ENCODE measurements at regions not wholly inside any gene's neighbourhood (a gene's known extent, or its start where the extent isn't known, plus 50 kb on each side); places are given as distances from the start of the nearest gene placed in this dataset.

- DNase-seq, result no peak
These were observed 220.7 kb upstream of the KCNJ16 start for GRCh38 chr17:69854225-69854780.

DNA sequence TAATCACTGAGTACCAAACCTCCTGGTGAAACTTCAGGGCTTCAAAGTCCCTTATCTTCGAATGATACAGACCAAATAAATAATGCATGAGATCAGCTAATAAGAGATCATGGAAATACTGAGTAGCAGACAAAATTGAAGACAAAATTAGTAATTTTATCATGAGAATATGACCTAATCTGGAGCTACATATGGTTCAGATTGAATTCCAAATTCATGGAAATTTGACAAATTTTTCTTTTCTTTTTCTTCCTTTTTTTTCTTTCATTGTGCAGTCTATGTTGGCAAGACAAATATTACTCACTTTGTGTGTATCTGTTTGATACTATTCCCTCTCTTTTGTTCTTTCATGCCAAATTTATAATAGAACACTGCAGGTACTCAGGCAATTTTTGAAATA, 218.1 kb upstream of the KCNJ16 start:
- DNase-seq, result no peak

DNA sequence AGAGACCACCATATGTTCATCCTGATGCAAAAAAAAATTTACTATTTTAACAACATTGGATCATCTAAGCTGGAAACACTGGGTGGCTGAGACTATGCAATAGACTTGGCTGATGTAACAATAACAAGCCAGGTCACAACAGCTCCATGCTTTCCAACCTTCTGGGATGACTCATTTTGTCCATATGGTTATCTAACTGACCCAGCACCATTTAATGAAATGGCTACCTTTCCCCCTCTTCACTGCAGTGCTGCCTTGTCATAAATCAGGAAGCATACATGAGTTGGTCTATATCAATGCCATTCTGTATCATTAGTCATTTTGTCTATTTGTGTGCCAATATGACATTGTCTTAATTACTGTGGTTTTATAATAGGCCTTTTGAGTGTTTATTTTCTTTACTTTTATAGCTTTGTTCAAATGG, 217.6 kb upstream of the KCNJ16 start:
- peak; percentile 85 for DNase-seq

GRCh38 chr17:69858460-69858859, 216.6 kb upstream of the KCNJ16 start:
- peak; percentile 24 for DNase-seq

DNA sequence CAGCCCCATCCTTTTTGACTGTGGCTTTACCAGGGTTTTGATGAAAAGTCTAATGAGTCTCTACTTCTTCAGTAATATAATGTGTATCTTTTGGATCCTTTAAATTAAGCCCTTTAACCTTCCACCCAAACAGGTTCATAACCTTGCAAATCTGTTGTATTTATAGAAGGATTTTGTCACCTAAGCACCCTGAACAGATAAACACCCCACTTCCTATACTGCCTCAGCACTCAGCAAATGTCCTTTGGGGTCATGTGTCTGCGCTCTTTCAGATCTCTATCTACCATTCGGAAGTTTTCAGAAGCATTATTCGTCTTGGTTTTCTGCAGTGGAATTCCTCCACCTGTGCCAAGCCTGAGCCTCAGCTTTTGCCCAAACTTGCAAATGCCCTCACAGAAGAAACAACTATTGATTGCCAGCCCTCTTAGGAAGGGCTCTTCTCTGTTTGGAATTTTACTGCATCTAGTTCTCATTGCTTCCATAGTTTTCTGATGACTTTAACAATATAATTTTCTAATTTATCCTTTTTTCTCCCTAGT, 214.8 kb upstream of the KCNJ16 start:
- DNase-seq, result no peak

GRCh38 chr17:69864462-69864861, 210.6 kb upstream of the KCNJ16 start:
- no peak for DNase-seq

DNA sequence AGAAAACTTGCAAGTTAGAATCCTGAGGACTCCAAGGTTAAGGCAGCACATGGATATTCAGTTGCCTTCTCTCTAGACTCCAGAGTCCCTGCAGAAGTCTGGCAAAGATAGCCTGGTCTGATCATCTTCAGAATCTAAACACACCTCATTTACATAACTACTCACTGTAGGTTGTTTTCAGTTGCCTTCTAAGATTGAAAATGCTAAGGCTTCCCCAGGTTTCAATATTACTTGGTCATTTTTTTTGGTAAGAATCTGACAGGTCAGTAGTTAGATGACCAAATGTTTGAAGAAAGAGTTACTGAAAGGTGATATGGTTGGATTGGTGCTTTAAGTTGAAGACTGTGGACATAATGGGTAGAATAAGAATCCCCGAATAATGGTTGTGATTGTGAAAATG, 205.4 kb upstream of the KCNJ16 start:
- DNase-seq, result no peak

- no peak for DNase-seq
These were observed 204.9 kb upstream of the KCNJ16 start for GRCh38 chr17:69870091-69870530.

DNA sequence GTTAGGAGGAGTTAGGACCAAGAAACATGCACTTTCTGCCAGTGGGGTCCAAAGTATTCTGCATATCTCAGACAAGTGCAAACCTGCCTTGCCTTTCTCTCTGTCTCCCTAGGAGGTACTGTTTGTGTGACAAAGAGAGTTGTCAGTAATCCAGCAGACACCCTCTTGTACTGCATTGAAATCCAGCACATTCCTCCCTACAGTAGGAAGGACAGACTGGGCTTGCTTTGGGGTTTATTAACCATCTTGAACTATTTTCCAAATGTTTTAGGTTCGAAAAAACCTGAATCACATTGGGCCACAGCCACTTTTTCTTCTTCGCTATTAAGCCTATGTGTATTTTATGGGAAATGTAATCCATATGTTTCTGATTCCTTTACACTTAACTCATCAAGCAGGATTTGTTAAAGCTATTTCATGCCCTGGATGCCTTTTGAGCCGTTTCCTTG, 204.2 kb upstream of the KCNJ16 start:
- no peak for DNase-seq

- no peak for DNase-seq
These were observed 203.7 kb upstream of the KCNJ16 start for GRCh38 chr17:69871318-69871717.

GRCh38 chr17:69872675-69873262, 202.3 kb upstream of the KCNJ16 start:
- DNase-seq, result no peak

- no peak for DNase-seq
These were observed 200.8 kb upstream of the KCNJ16 start for GRCh38 chr17:69874175-69874670.

DNA sequence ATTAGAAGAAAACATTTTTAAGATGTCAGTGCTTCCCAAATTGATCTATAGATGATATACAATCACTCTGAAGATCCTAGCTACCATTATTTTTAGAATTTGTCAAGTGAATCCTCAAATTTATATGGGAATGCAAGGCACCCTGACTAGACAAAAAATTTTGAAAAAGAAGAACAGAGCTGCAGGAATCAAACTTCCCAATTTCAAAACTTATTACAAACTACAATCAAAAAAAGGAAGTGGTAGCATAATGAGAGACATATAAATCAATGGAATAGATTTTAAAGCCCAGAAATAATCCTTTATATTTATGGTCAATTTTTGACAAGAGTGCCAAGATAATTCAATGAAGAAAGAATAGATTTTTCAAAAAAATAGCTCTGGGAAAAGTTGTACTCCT, 198.3 kb upstream of the KCNJ16 start:
- no peak for DNase-seq

GRCh38 chr17:69878661-69879060, 196.4 kb upstream of the KCNJ16 start:
- no peak for DNase-seq

- DNase-seq, result no peak
These were observed 195.4 kb upstream of the KCNJ16 start for GRCh38 chr17:69879576-69879975.

DNA sequence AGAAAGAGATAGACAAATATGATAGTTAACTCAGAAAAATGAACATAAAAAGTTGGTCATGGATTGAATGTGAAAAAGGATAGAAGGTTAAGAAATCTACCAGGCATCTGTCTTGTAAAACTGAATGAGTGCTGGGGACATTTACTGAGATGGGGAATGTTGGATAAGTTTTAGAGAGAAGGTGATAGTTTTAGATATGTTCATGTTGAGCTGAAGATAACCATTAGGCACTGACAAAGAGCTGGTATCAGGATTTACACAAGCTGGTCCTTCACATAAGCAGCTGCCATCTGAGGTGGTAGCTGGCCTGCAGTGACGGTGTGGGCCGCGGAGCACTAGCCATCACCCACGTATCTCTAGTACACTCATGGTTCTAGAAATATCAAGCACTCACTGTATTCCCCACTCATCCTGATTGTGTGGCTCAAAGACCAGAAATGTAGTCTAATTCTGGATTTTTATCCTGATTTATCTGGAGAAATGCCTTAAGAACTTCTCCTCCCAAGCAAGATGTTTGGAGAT, 194.4 kb upstream of the KCNJ16 start:
- no peak for DNase-seq

GRCh38 chr17:69882281-69882680, 192.7 kb upstream of the KCNJ16 start:
- no peak for DNase-seq

GRCh38 chr17:69883120-69883519, 191.9 kb upstream of the KCNJ16 start:
- DNase-seq, result no peak

GRCh38 chr17:69884356-69884755, 190.7 kb upstream of the KCNJ16 start:
- DNase-seq, result no peak

- DNase-seq, result no peak
These were observed 190.2 kb upstream of the KCNJ16 start for GRCh38 chr17:69884846-69885245.

GRCh38 chr17:69898601-69899000, 176.4 kb upstream of the KCNJ16 start:
- no peak for DNase-seq

DNA sequence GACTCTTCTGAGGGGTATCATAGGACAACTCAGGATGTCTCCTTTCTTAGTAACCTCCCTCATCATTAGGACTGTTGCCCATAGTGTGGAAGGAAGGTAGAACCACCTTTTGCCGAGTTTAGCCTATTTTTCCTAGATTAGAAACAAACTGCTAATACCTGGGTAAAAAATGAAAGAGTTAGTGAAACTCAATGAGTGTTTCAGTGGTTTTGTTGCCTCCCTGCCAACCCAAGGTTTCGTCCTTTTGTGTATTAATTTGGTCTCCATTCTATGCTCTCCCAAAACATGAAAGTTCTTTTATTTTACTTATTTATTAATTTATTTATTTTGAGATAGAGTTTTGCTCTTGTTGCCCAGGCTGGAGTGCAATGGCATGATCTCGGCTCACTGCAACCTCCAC, 174.9 kb upstream of the KCNJ16 start:
- DNase-seq, result no peak

DNA sequence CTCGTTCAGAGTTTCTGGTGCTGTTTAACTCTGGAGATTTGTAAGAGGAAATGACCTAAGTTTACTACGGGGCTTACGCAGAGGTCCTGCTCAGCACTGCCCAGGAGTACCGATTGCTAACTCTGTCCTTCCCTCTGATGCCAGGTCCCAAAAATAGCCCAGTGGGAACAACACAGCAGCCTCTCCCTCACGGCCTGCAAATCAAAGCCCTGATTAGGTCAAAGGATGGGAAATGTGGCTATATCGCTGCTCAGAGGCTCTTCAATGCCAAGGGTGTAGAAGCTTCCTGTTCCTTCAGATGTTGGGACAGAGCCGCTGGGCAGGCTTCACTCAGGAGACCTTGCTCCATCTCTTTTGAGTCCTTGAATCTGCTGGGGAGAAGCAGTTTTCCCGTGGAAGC, 174.2 kb upstream of the KCNJ16 start:
- DNase-seq, result no peak

GRCh38 chr17:69906306-69906705, 168.7 kb upstream of the KCNJ16 start:
- no peak for DNase-seq

Data from OCI-M1 (cell line).